ENCODE measurements at regions not wholly inside any gene's neighbourhood (a gene's known extent, or its start where the extent isn't known, plus 50 kb on each side); places are given as distances from the start of the nearest gene placed in this dataset.

GRCh38 chr1:5478156-5478695 lies 514.0 kb downstream of the NPHP4 start:
- H3K36me3 ChIP-seq (ENCODE audit: control insufficient read depth, insufficient read depth, low read length) = no peaks in the 10 kb centered on the region
- no peak overlapping the region for H2AFZ ChIP-seq (ENCODE audit: low read length)
- no peaks in the 10 kb centered on the region for H3K9me3 ChIP-seq (ENCODE audit: control insufficient read depth, insufficient read depth, low read depth, low read length)
- no peaks in the 10 kb centered on the region for H3K27me3 ChIP-seq (ENCODE audit: control insufficient read depth, insufficient read depth, low read length)
- no peak for TF ChIP-seq EZH2 (IDR thresholded peaks at IDR 0.05; ENCODE audit: low read length, missing control alignments)
- TF ChIP-seq CTCF (conservative IDR thresholded peaks at IDR 0.05 in 1 of 2, IDR thresholded peaks at IDR 0.05 in 1 of 2; ENCODE audit: low read depth in 1 of 2, low read length in 2 of 2) = no peak
- no peak for DNase-seq (ENCODE audit: low read depth in 2 of 2)
- no peaks in the 10 kb centered on the region for H3K4me1 ChIP-seq (ENCODE audit: control insufficient read depth, extremely low read depth, insufficient read depth, low read length)
- no peak overlapping the region for H3K27ac ChIP-seq (ENCODE audit: insufficient read depth, low read length)
- H3K4me3 ChIP-seq (replicated peaks in 1 of 4; ENCODE audit: control extremely low read depth in 1 of 4, insufficient read depth in 1 of 4, low read depth in 3 of 4, low read length in 4 of 4) = no peak overlapping the region
- H3K4me2 ChIP-seq (ENCODE audit: extremely low read depth, insufficient read depth, low read length) = no peak overlapping the region
- H3K9ac ChIP-seq (ENCODE audit: insufficient read depth, low read length) = no peak overlapping the region
- H4K20me1 ChIP-seq (ENCODE audit: control insufficient read depth, extremely low read depth, insufficient read depth, low read length) = no peaks in the 10 kb centered on the region
- H3K79me2 ChIP-seq (ENCODE audit: control insufficient read depth, insufficient read depth, low read length) = no peaks in the 10 kb centered on the region

GRCh38 chr1:5477716-5478115 lies 514.5 kb downstream of the NPHP4 start:
- H3K9me3 ChIP-seq (ENCODE audit: control insufficient read depth, insufficient read depth, low read depth, low read length) = no peaks in the 10 kb centered on the region
- no peak for DNase-seq (ENCODE audit: low read depth in 2 of 2)

GRCh38 chr1:5475572-5475971 lies 516.7 kb downstream of the NPHP4 start:
- Histone ChIP-seq H3K27me3 (ENCODE audit: control insufficient read depth, insufficient read depth, low read length) (no peaks in the 10 kb centered on the region), H3K4me3 (replicated peaks in 1 of 4; ENCODE audit: control extremely low read depth in 1 of 4, insufficient read depth in 1 of 4, low read depth in 3 of 4, low read length in 4 of 4) (no peak overlapping the region), H3K4me1 (ENCODE audit: control insufficient read depth, extremely low read depth, insufficient read depth, low read length) (no peaks in the 10 kb centered on the region), H4K20me1 (ENCODE audit: control insufficient read depth, extremely low read depth, insufficient read depth, low read length) (no peaks in the 10 kb centered on the region), H3K4me2 (ENCODE audit: extremely low read depth, insufficient read depth, low read length) (no peak overlapping the region), H3K9me3 (ENCODE audit: control insufficient read depth, insufficient read depth, low read depth, low read length) (no peaks in the 10 kb centered on the region), H3K79me2 (ENCODE audit: control insufficient read depth, insufficient read depth, low read length) (no peaks in the 10 kb centered on the region), H3K9ac (ENCODE audit: insufficient read depth, low read length) (no peak overlapping the region), H3K27ac (ENCODE audit: insufficient read depth, low read length) (no peak overlapping the region), H2AFZ (ENCODE audit: low read length) (no peak overlapping the region), H3K36me3 (ENCODE audit: control insufficient read depth, insufficient read depth, low read length) (no peaks in the 10 kb centered on the region)
- TF ChIP-seq CTCF (conservative IDR thresholded peaks at IDR 0.05 in 1 of 2, IDR thresholded peaks at IDR 0.05 in 1 of 2; ENCODE audit: low read depth in 1 of 2, low read length in 2 of 2) (no peak), EZH2 (IDR thresholded peaks at IDR 0.05; ENCODE audit: low read length, missing control alignments) (no peak)
- no peak for DNase-seq (ENCODE audit: low read depth in 2 of 2)

More at GRCh38 chr1:5477716-5478115, 514.5 kb downstream of the NPHP4 start:
- H3K4me2 ChIP-seq (ENCODE audit: extremely low read depth, insufficient read depth, low read length) = no peak overlapping the region
- no peak overlapping the region for H3K4me3 ChIP-seq (replicated peaks in 1 of 4; ENCODE audit: control extremely low read depth in 1 of 4, insufficient read depth in 1 of 4, low read depth in 3 of 4, low read length in 4 of 4)
- H3K9ac ChIP-seq (ENCODE audit: insufficient read depth, low read length) = no peak overlapping the region
- H3K36me3 ChIP-seq (ENCODE audit: control insufficient read depth, insufficient read depth, low read length) = no peaks in the 10 kb centered on the region
- no peaks in the 10 kb centered on the region for H3K4me1 ChIP-seq (ENCODE audit: control insufficient read depth, extremely low read depth, insufficient read depth, low read length)
- no peak for TF ChIP-seq EZH2 (IDR thresholded peaks at IDR 0.05; ENCODE audit: low read length, missing control alignments)
- TF ChIP-seq CTCF (conservative IDR thresholded peaks at IDR 0.05 in 1 of 2, IDR thresholded peaks at IDR 0.05 in 1 of 2; ENCODE audit: low read depth in 1 of 2, low read length in 2 of 2) = no peak
- H4K20me1 ChIP-seq (ENCODE audit: control insufficient read depth, extremely low read depth, insufficient read depth, low read length) = no peaks in the 10 kb centered on the region
- no peak overlapping the region for H2AFZ ChIP-seq (ENCODE audit: low read length)
- H3K27me3 ChIP-seq (ENCODE audit: control insufficient read depth, insufficient read depth, low read length) = no peaks in the 10 kb centered on the region
- no peaks in the 10 kb centered on the region for H3K79me2 ChIP-seq (ENCODE audit: control insufficient read depth, insufficient read depth, low read length)
- H3K27ac ChIP-seq (ENCODE audit: insufficient read depth, low read length) = no peak overlapping the region

All from fibroblast of lung (primary cell).